Neural crest cell (in vitro differentiated cells): ENCODE measurements at regions not wholly inside any gene's neighbourhood (a gene's known extent, or its start where the extent isn't known, plus 50 kb on each side); places are given as distances from the start of the nearest gene placed in this dataset.
"Not testable (repeated sequence)": the region's sequence is repeated elsewhere in the genome, so short reads cannot be mapped to it uniquely, and the experiment has no call there.

Experiments
- DNase-seq: peaks from one replicate; pipeline ENCODE4 v3.0.0; 2021; ENCODE audit warnings: low read depth, mixed read lengths, low spot score
- H3K27ac Mint-ChIP-seq: one replicate; pipeline ENCODE4 v1.8.0; 2021; ENCODE audit warnings: mild to moderate bottlenecking, mixed read lengths; ENCODE audit not compliant: unreplicated experiment
- H3K27me3 Mint-ChIP-seq: 2 replicates; pipeline ENCODE4 v1.8.0; 2021; ENCODE audit warnings: low read depth, mild to moderate bottlenecking, mixed read lengths
- H3K36me3 Mint-ChIP-seq: 2 replicates; pipeline ENCODE4 v1.8.0; 2021; ENCODE audit warnings: low read depth, mild to moderate bottlenecking, mixed read lengths
- H3K4me1 Mint-ChIP-seq: 2 replicates; pipeline ENCODE4 v1.8.0; 2021; ENCODE audit warnings: mixed read lengths
- H3K4me3 Mint-ChIP-seq: one replicate; pipeline ENCODE4 v1.8.0; 2021; ENCODE audit warnings: mild to moderate bottlenecking, mixed read lengths
- H3K9me3 Mint-ChIP-seq: 2 replicates; pipeline ENCODE4 v1.8.0; 2021; ENCODE audit warnings: mixed read lengths
- CTCF ChIP-seq: fragments of 200-600 bp; sonication (generic); conservative IDR thresholded peaks from 2 replicates; pipeline ENCODE4 v1.5.0; 2021; ENCODE audit warnings: antibody characterized with exemption, mild to moderate bottlenecking

GRCh38 chr7:119096683-119097082, 872.2 kb downstream of the ANKRD7 start:
- DNase-seq: no peak
- Mint-ChIP-seq H3K4me1 (no peaks in the 10 kb centered on the region), H3K27me3 (no peaks in the 10 kb centered on the region), H3K27ac (no peak overlapping the region), H3K9me3 (peaks cover 9% of the 10 kb centered on the region), H3K36me3 (no peaks in the 10 kb centered on the region), H3K4me3 (no peak overlapping the region)
- TF ChIP-seq CTCF: no peak

GRCh38 chr7:119100611-119101258, 876.2 kb downstream of the ANKRD7 start:
- not testable (repeated sequence) for H3K4me1 Mint-ChIP-seq, H3K27me3 Mint-ChIP-seq, H3K9me3 Mint-ChIP-seq, H3K27ac Mint-ChIP-seq, H3K36me3 Mint-ChIP-seq, H3K4me3 Mint-ChIP-seq, DNase-seq

- no peak for DNase-seq
- Mint-ChIP-seq H3K27ac (no peak overlapping the region), H3K9me3 (peaks cover 2% of the 10 kb centered on the region), H3K36me3 (no peaks in the 10 kb centered on the region), H3K27me3 (no peaks in the 10 kb centered on the region), H3K4me1 (no peaks in the 10 kb centered on the region), H3K4me3 (no peak overlapping the region)
- TF ChIP-seq CTCF: no peak
These were observed 877.8 kb downstream of the ANKRD7 start for GRCh38 chr7:119102291-119102690.

- Mint-ChIP-seq H3K27me3 (no peaks in the 10 kb centered on the region), H3K36me3 (no peaks in the 10 kb centered on the region), H3K4me3 (no peak overlapping the region), H3K4me1 (no peaks in the 10 kb centered on the region), H3K27ac (no peak overlapping the region), H3K9me3 (peaks cover 5% of the 10 kb centered on the region)
- DNase-seq: no peak
- no peak for TF ChIP-seq CTCF
These were observed 880.9 kb downstream of the ANKRD7 start for GRCh38 chr7:119105381-119105780.

GRCh38 chr7:119123326-119123725, 898.8 kb downstream of the ANKRD7 start:
- Mint-ChIP-seq H3K4me3 (no peak overlapping the region), H3K9me3 (peaks cover 3% of the 10 kb centered on the region), H3K27ac (no peak overlapping the region), H3K27me3 (no peaks in the 10 kb centered on the region), H3K4me1 (no peaks in the 10 kb centered on the region), H3K36me3 (no peaks in the 10 kb centered on the region)
- no peak for TF ChIP-seq CTCF
- no peak for DNase-seq

GRCh38 chr7:119127706-119128105, 903.2 kb downstream of the ANKRD7 start:
- no peak for DNase-seq
- Mint-ChIP-seq H3K9me3 (no peaks in the 10 kb centered on the region), H3K27me3 (no peaks in the 10 kb centered on the region), H3K36me3 (no peaks in the 10 kb centered on the region), H3K4me3 (no peak overlapping the region), H3K4me1 (no peaks in the 10 kb centered on the region), H3K27ac (no peak overlapping the region)
- no peak for TF ChIP-seq CTCF
